HG03442 (cell line): ENCODE measurements at regions not wholly inside any gene's neighbourhood (a gene's known extent, or its start where the extent isn't known, plus 50 kb on each side); places are given as distances from the start of the nearest gene placed in this dataset.

Source experiments
- ATAC-seq: cut with Tn5 transposase; IDR thresholded peaks from one replicate; pipeline ENCODE4 v1.9.1; 2021; ENCODE audit warnings: mild to moderate bottlenecking, moderate library complexity; ENCODE audit not compliant: unreplicated experiment

GRCh38 chr14:34931206-34931605, 51.6 kb upstream of the SRP54 start:
- ATAC-seq, result peak; percentile 45

- ATAC-seq, result peak; percentile 66
Observed at GRCh38 chr14:34930591-34931091, 52.2 kb upstream of the SRP54 start.

GRCh38 chr14:34926552-34926951, 51.4 kb upstream of the BAZ1A start:
- no peak for ATAC-seq
